Fibroblast of pulmonary artery (primary cell): ENCODE measurements at regions not wholly inside any gene's neighbourhood (a gene's known extent, or its start where the extent isn't known, plus 50 kb on each side); places are given as distances from the start of the nearest gene placed in this dataset.
"Not testable (repeated sequence)": the region's sequence is repeated elsewhere in the genome, so short reads cannot be mapped to it uniquely, and the experiment has no call there.

Experiments used
- DNase-seq: peaks from one replicate; pipeline ENCODE4 v3.0.0-alpha.2; 2010; ENCODE audit warnings: low read depth
- H3K4me3 ChIP-seq: replicated peaks from 2 replicates; pipeline ENCODE4 v1.5.1; 2011; ENCODE audit warnings: low read depth, mild to moderate bottlenecking, control low read depth, low read length, moderate library complexity
- CTCF ChIP-seq: IDR thresholded peaks from 2 replicates; pipeline ENCODE4 v1.5.1; 2011; ENCODE audit warnings: mild to moderate bottlenecking, control low read depth, low read length, inconsistent platforms; ENCODE audit errors: missing control alignments

DNA sequence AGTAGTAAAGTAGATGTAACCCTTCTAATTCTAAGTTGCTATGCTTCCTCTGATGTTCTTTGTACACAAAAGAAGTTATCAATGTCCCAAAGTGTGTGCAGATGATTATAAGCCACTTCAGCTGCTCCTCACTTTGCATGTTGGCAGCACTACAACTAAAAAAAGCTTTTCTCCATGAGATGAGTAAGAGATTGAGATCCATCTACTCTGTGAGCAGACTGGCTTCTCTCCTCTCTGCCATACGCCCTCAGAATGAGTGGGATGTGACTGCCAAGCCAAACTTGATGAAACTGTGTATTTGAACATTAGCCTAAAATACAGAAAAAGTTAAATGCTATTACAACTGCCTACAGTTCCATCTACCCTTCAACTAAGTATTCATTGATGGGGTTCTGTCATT lies 102.9 kb upstream of the ETV1 start:
- no peak for TF ChIP-seq CTCF
- H3K4me3 ChIP-seq: no peak overlapping the region
- no peak for DNase-seq

- no peak overlapping the region for H3K4me3 ChIP-seq
- peak; percentile 2 for DNase-seq
- no peak for TF ChIP-seq CTCF
Measured at GRCh38 chr7:14085901-14086300, 96.4 kb upstream of the ETV1 start.

GRCh38 chr7:14083761-14084160 lies 94.3 kb upstream of the ETV1 start:
- no peak for TF ChIP-seq CTCF
- no peak overlapping the region for H3K4me3 ChIP-seq
- no peak for DNase-seq

DNA sequence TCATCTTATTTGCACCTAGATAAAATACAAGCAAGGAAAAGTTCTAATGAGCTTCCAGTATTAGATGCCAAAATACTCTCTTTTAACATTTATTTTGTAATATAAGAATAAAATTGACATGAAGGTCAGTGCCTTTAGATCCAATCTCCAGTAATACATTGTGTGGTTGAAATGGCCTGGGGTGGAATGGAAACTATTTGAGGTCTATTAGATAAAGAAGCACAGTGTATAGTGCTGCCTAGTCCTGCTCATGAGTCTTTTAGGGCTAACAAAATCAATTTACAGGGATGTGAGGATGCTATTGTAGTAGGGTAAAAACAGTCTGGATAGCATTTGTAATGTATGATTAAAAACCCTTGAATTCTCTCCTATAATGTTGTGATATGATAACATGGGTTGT lies 84.5 kb upstream of the ETV1 start:
- H3K4me3 ChIP-seq: no peak overlapping the region
- no peak for TF ChIP-seq CTCF
- peak; percentile 3 for DNase-seq

GRCh38 chr7:14073543-14073942 lies 84.1 kb upstream of the ETV1 start:
- no peak overlapping the region for H3K4me3 ChIP-seq
- TF ChIP-seq CTCF: no peak
- DNase-seq: peak; percentile 2

DNA sequence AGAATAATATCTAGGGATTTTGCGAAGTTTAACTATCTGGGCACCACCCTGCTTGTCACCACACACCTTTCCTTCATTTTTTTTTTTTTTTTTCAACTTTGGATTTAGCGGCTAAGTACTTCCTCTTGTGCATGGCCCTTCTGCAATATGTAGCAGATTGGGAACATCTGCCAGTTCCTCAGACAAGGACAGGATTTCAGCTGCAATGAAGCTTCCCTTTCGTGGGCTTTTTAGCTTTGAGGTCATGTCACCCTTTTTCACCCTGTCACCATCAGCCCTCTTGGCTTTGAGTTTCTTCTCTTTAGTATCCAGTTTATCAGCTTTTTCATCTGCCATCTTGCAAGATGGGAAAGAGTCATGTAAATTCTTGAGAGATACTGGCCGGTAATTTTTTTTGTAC lies 81.6 kb upstream of the ETV1 start:
- no peak for DNase-seq
- no peak overlapping the region for H3K4me3 ChIP-seq
- no peak for TF ChIP-seq CTCF

GRCh38 chr7:14069961-14070360 lies 80.5 kb upstream of the ETV1 start:
- no peak overlapping the region for H3K4me3 ChIP-seq
- no peak for DNase-seq
- no peak for TF ChIP-seq CTCF

DNA sequence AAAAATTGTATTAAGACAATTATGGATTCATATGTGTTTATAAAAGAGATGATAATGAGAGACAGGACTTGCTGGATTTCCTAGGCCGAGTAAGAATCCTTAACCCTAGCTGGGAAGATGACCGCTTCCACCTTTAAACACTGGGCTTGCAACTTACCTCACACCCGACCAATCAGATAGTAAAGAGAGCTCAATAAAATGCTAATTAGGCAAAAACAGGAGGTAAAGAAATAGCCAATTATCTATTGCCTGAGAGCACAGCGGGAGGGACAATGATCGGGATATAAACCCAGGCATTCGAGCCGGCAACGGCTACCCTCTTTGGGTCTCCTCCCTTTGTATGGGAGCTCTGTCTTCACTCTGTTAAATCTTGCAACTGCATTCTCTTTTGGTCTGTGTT lies 77.3 kb upstream of the ETV1 start:
- not testable (repeated sequence) for DNase-seq, H3K4me3 ChIP-seq
